ENCODE measurements at regions not wholly inside any gene's neighbourhood (a gene's known extent, or its start where the extent isn't known, plus 50 kb on each side); places are given as distances from the start of the nearest gene placed in this dataset.

DNA sequence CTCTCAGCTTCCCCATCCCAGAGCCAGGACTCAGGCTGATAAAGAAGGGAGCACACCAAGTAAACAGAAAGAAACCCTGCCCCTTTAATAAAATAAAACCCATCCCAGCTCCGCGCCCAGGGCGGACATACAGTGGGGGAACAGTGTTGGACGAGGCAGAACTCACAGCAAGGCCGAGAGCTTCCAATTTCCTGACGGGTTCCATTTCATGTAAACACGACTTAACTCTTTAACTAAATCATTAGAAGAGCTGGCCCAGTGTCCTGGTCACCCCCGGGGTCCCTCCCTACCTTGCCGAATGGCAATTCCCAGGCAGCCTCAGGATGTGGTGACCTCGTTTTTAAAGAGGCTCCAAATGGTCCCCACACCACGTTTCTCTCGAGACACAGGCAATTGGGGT is 340.7 kb downstream of the FOXL1 start:
- H3K9me3 ChIP-seq = no peaks in the 10 kb centered on the region
- ATAC-seq = no peak
- H3K27me3 ChIP-seq = peaks cover 11% of the 10 kb centered on the region
- no peaks in the 10 kb centered on the region for H3K4me1 ChIP-seq
- DNase-seq = no peak
- intact Hi-C loops (cut with DNase I) = no loop called here
- no peaks in the 10 kb centered on the region for H3K36me3 ChIP-seq
- H3K27ac ChIP-seq = no peak overlapping the region
- H3K4me3 ChIP-seq = no peak overlapping the region
- no peak for TF ChIP-seq CTCF (IDR thresholded peaks at IDR 0.05)

GRCh38 chr16:86919578-86920305 is 341.4 kb downstream of the FOXL1 start:
- intact Hi-C loops (cut with DNase I) = no loop called here
- Histone ChIP-seq H3K4me1 (no peaks in the 10 kb centered on the region), H3K4me3 (no peak overlapping the region), H3K27me3 (peaks cover 17% of the 10 kb centered on the region), H3K9me3 (no peaks in the 10 kb centered on the region), H3K27ac (no peak overlapping the region), H3K36me3 (no peaks in the 10 kb centered on the region)
- no peak for DNase-seq
- no peak for TF ChIP-seq CTCF (IDR thresholded peaks at IDR 0.05)
- no peak for ATAC-seq

- H3K4me1 ChIP-seq = no peaks in the 10 kb centered on the region
- no peak for DNase-seq
- peaks cover 24% of the 10 kb centered on the region for H3K27me3 ChIP-seq
- no peak overlapping the region for H3K27ac ChIP-seq
- intact Hi-C loops (cut with DNase I) = no loop called here
- no peak overlapping the region for H3K4me3 ChIP-seq
- no peak for TF ChIP-seq CTCF (IDR thresholded peaks at IDR 0.05)
- no peaks in the 10 kb centered on the region for H3K36me3 ChIP-seq
- no peak for ATAC-seq
- H3K9me3 ChIP-seq = no peaks in the 10 kb centered on the region
Observed at GRCh38 chr16:86921289-86921688, 342.9 kb downstream of the FOXL1 start.

DNA sequence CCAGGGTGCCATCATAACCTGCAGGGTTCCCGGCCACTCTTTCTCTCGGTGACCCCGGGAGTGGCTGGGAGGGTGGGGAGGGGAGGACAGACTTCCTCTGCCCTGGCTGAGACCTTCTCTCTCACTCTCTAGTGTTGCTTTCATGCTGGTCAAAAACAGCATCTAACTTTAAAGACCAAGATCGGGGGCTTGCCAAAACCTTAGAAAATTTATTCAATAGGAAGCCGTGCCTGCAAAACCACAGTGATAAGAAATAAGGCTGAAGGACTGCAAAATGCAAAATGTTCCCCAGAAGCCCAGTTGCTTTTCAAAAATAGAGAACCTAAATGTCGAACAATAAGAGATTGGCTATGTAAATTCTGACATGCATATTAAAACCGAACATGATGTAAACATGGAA is 344.0 kb downstream of the FOXL1 start:
- no peaks in the 10 kb centered on the region for H3K9me3 ChIP-seq
- no peaks in the 10 kb centered on the region for H3K4me1 ChIP-seq
- H3K27ac ChIP-seq = no peak overlapping the region
- no peak for TF ChIP-seq CTCF (IDR thresholded peaks at IDR 0.05)
- peaks cover 34% of the 10 kb centered on the region for H3K27me3 ChIP-seq
- ATAC-seq (no peak), DNase-seq (no peak)
- no peak overlapping the region for H3K4me3 ChIP-seq
- intact Hi-C loops (cut with DNase I) = no loop called here
- no peaks in the 10 kb centered on the region for H3K36me3 ChIP-seq

GRCh38 chr16:86923656-86924055 is 345.3 kb downstream of the FOXL1 start:
- H3K9me3 ChIP-seq = no peaks in the 10 kb centered on the region
- DNase-seq (no peak), ATAC-seq (no peak)
- H3K36me3 ChIP-seq = no peaks in the 10 kb centered on the region
- intact Hi-C loops (cut with DNase I) = no loop called here
- TF ChIP-seq CTCF (IDR thresholded peaks at IDR 0.05) = no peak
- H3K4me3 ChIP-seq = no peak overlapping the region
- no peak overlapping the region for H3K27ac ChIP-seq
- H3K4me1 ChIP-seq = no peaks in the 10 kb centered on the region
- peaks cover 48% of the 10 kb centered on the region for H3K27me3 ChIP-seq

GRCh38 chr16:86924537-86924936 is 346.2 kb downstream of the FOXL1 start:
- Histone ChIP-seq H3K27me3 (peaks cover 56% of the 10 kb centered on the region), H3K36me3 (no peaks in the 10 kb centered on the region), H3K4me3 (no peak overlapping the region), H3K27ac (no peak overlapping the region), H3K4me1 (peaks cover 4% of the 10 kb centered on the region), H3K9me3 (no peaks in the 10 kb centered on the region)
- no peak for TF ChIP-seq CTCF (IDR thresholded peaks at IDR 0.05)
- DNase-seq (no peak), ATAC-seq (no peak)
- intact Hi-C loops (cut with DNase I) = no loop called here

All from upper lobe of right lung (tissue), 1 donor.